ENCODE measurements at regions not wholly inside any gene's neighbourhood (a gene's known extent, or its start where the extent isn't known, plus 50 kb on each side); places are given as distances from the start of the nearest gene placed in this dataset.

DNA sequence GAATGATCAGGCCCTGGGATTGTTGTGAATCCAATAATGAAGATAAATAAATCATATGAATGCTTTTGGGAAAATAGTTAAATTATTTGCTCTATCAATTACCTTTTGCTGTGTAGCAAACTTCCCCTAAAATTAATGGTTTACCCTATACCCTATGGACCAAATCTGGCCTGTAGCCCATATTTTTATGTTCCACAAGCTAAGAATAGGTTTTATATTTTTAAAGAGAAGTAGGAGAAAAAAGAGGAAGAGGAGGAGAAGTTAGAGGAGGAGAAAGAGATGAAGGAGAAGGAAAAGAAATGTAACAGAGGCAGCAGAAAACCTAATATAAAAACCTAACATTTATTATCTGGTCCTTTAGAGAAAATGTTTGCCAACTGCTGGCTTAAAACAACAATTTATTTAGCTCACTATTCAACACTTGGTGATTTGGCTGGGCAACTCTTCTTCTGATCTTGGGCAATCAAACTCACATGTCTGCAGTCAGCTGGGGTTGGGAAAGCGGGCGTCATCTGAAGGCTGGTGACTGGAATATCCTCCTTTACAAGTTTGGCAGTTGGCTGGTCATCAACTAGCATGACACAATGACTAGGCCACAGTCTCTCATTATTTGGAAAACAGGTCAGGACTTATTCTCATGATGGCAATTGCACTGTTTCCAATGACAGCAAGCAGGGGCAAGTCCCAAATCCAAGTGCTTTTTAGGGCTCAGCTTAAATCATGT lies 522.9 kb downstream of the RASEF start:
- TF ChIP-seq EGR1 (conservative IDR thresholded peaks at IDR 0.05) (no peak), ZNF253 (CRISPR knock-in tag; conservative IDR thresholded peaks at IDR 0.05) (no peak), ZNF3 (CRISPR knock-in tag; IDR thresholded peaks at IDR 0.05) (no peak), ZC3H4 (CRISPR knock-in tag; IDR thresholded peaks at IDR 0.05; ENCODE audit: borderline replicate concordance) (no peak), ETS2 (tag; IDR thresholded peaks at IDR 0.05; ENCODE audit: borderline replicate concordance, poor library complexity, severe bottlenecking) (no peak), TAF9B (IDR thresholded peaks at IDR 0.05; ENCODE audit: partially characterized antibody) (no peak), ZNF134 (CRISPR knock-in tag; conservative IDR thresholded peaks at IDR 0.05) (no peak)

Data from K562 (cell line).